H1 (cell line): ENCODE measurements at regions not wholly inside any gene's neighbourhood (a gene's known extent, or its start where the extent isn't known, plus 50 kb on each side); places are given as distances from the start of the nearest gene placed in this dataset.

ENCODE experiments used
- CTCF ChIA-PET: fragments of 300-600 bp; sonication (Branson Sonifier 250); formaldehyde crosslinking; loops from one replicate; lab custom pipeline; 2021; ENCODE audit not compliant: partially characterized antibody; lab: Charles Lee
- POLR2A ChIA-PET: fragments of 300-600 bp; sonication (Branson Sonifier 250); formaldehyde crosslinking; loops from one replicate; lab custom pipeline; 2021; ENCODE audit warnings: inconsistent platforms; ENCODE audit not compliant: partially characterized antibody; lab: Charles Lee
- DNase-seq, 2 experiments: peaks; one replicate each; pipeline versions ENCODE4 v3.0.0 to v3.0.0-alpha.2; 2010 to 2022; ENCODE audit warnings: low spot score in 2 of 2, low read depth in 1 of 2, mixed read lengths in 1 of 2
- FAIRE-seq: peaks from 2 replicates; lab custom pipeline; 2011; peaks lifted over from hg19 to GRCh38; lab: Jason Lieb, UNC
- H2AFZ ChIP-seq: 2 replicates; pipeline ENCODE4 v1.8.1; 2012; ENCODE audit warnings: low read length, inconsistent platforms
- H2AK5ac ChIP-seq: 2 replicates; pipeline ENCODE4 v1.6.1; 2013; ENCODE audit warnings: low read depth, low read length
- H2BK120ac ChIP-seq: replicated peaks from 2 replicates; pipeline ENCODE3; 2013; ENCODE audit warnings: low read depth, low read length, inconsistent platforms
- H2BK12ac ChIP-seq: 2 replicates; pipeline ENCODE4 v1.6.1; 2013; ENCODE audit warnings: low read depth, low read length
- H2BK15ac ChIP-seq: 2 replicates; pipeline ENCODE4 v1.6.1; 2013; ENCODE audit warnings: low read length
- H2BK20ac ChIP-seq: 2 replicates; pipeline ENCODE4 v1.6.1; 2013; ENCODE audit warnings: low read length
- H2BK5ac ChIP-seq: 2 replicates; pipeline ENCODE4 v1.6.1; 2013; ENCODE audit warnings: low read depth, low read length
- H3K14ac ChIP-seq: 2 replicates; pipeline ENCODE4 v1.6.1; 2013; ENCODE audit warnings: inconsistent platforms; ENCODE audit not compliant: insufficient read length
- H3K18ac ChIP-seq: 2 replicates; pipeline ENCODE4 v1.6.1; 2013; ENCODE audit warnings: low read length; ENCODE audit errors: extremely low read depth
- H3K23ac ChIP-seq: 2 replicates; pipeline ENCODE4 v1.6.1; 2013; ENCODE audit warnings: inconsistent platforms; ENCODE audit not compliant: insufficient read length
- H3K23me2 ChIP-seq: 2 replicates; pipeline ENCODE4 v1.6.1; 2013; ENCODE audit warnings: low read depth, low read length
- H3K27ac ChIP-seq: 2 replicates; pipeline ENCODE4 v1.6.1; 2011; ENCODE audit warnings: low read depth, low read length, inconsistent platforms
- H3K27me3 ChIP-seq, 4 experiments: replicated peaks in 1 of 4; 1 replicate in 1 of 4; 2 replicates in 3 of 4; pipeline versions ENCODE4 v1.6.1 to v1.8.1; 2011 to 2013; ENCODE audit warnings: low read length in 3 of 4, mild to moderate bottlenecking in 3 of 4, inconsistent platforms in 2 of 4, mixed read lengths in 2 of 4, moderate library complexity in 1 of 4; ENCODE audit not compliant: control insufficient read depth in 3 of 4, insufficient read depth in 3 of 4; ENCODE audit errors: extremely low read depth in 1 of 4
- H3K36me3 ChIP-seq, 4 experiments: 2 replicates each; pipeline versions ENCODE4 v1.6.1 to v1.8.1; 2011 to 2013; ENCODE audit warnings: mild to moderate bottlenecking in 4 of 4, low read length in 3 of 4, moderate library complexity in 2 of 4, control low read depth in 1 of 4, inconsistent platforms in 1 of 4; ENCODE audit not compliant: insufficient read depth in 4 of 4, control insufficient read depth in 2 of 4
- H3K4ac ChIP-seq: replicated peaks from 2 replicates; pipeline ENCODE3; 2013; ENCODE audit warnings: low read length, low read depth, mixed read lengths, inconsistent platforms; ENCODE audit not compliant: insufficient read length
- H3K4me1 ChIP-seq, 4 experiments: replicated peaks in 1 of 4; 1 replicate in 1 of 4; 2 replicates in 3 of 4; pipeline versions ENCODE4 v1.6.1 to v1.8.1; 2011 to 2013; ENCODE audit warnings: low read length in 3 of 4, inconsistent platforms in 2 of 4, mixed read lengths in 1 of 4; ENCODE audit not compliant: insufficient read depth in 4 of 4, control insufficient read depth in 3 of 4
- H3K4me2 ChIP-seq, 2 experiments: 2 replicates each; pipeline versions ENCODE4 v1.6.1 to v1.8.1; 2011 to 2013; ENCODE audit warnings: low read depth in 2 of 2, low read length in 2 of 2, control low read depth in 1 of 2, inconsistent platforms in 1 of 2, mild to moderate bottlenecking in 1 of 2; ENCODE audit not compliant: insufficient read depth in 1 of 2
- H3K4me3 ChIP-seq, 4 experiments: fragments of 200-600, 300-600 bp in 1 of 4; sonication (generic), shearing (Covaris generic), sonication (Bioruptor Twin) in 1 of 4; 2 replicates each; pipeline versions ENCODE4 v1.5.1 to v1.8.1; 2011 to 2016; ENCODE audit warnings: low read length in 4 of 4, low read depth in 3 of 4, control low read depth in 2 of 4, inconsistent platforms in 2 of 4, mild to moderate bottlenecking in 2 of 4, mixed read lengths in 1 of 4, moderate library complexity in 1 of 4; ENCODE audit not compliant: insufficient read depth in 2 of 4; ENCODE audit errors: extremely low read depth in 1 of 4
- H3K56ac ChIP-seq: replicated peaks from 2 replicates; pipeline ENCODE3; 2013; ENCODE audit warnings: low read depth, mild to moderate bottlenecking, mixed read lengths, low read length, inconsistent platforms; ENCODE audit not compliant: insufficient read length
- H3K79me1 ChIP-seq: 2 replicates; pipeline ENCODE4 v1.6.1; 2013; ENCODE audit warnings: low read depth, low read length, control low read depth
- H3K79me2 ChIP-seq, 2 experiments: 2 replicates each; pipeline versions ENCODE4 v1.6.1 to v1.8.1; 2012 to 2013; ENCODE audit warnings: low read length in 2 of 2, mild to moderate bottlenecking in 2 of 2, inconsistent platforms in 1 of 2; ENCODE audit not compliant: insufficient read depth in 2 of 2, control insufficient read depth in 1 of 2
- H3K9ac ChIP-seq, 4 experiments: replicated peaks in 1 of 4; 1 replicate in 1 of 4; 2 replicates in 3 of 4; pipeline versions ENCODE4 v1.6.1 to v1.8.1; 2011 to 2013; ENCODE audit warnings: low read depth in 3 of 4, low read length in 3 of 4, control low read depth in 2 of 4, mild to moderate bottlenecking in 2 of 4, moderate library complexity in 2 of 4, inconsistent platforms in 1 of 4; ENCODE audit errors: extremely low read depth in 1 of 4
- H3K9me3 ChIP-seq, 2 experiments: 2 replicates each; pipeline versions ENCODE4 v1.6.1 to v1.8.1; 2012 to 2013; ENCODE audit warnings: mild to moderate bottlenecking in 2 of 2, moderate library complexity in 2 of 2, control low read depth in 1 of 2, inconsistent platforms in 1 of 2, low read depth in 1 of 2, low read length in 1 of 2, mixed read lengths in 1 of 2; ENCODE audit not compliant: insufficient read depth in 2 of 2
- H4K20me1 ChIP-seq, 2 experiments: replicated peaks in 1 of 2; 2 replicates each; pipeline versions ENCODE3 to v1.8.1; 2011 to 2013; ENCODE audit warnings: inconsistent platforms in 2 of 2, low read length in 2 of 2, mild to moderate bottlenecking in 1 of 2; ENCODE audit not compliant: insufficient read depth in 2 of 2, control insufficient read depth in 1 of 2
- H4K5ac ChIP-seq: 2 replicates; pipeline ENCODE4 v1.6.1; 2013; ENCODE audit warnings: low read length, low read depth, mixed read lengths, inconsistent platforms; ENCODE audit not compliant: insufficient read length
- H4K8ac ChIP-seq: 2 replicates; pipeline ENCODE4 v1.8.0; 2013; ENCODE audit warnings: mild to moderate bottlenecking, moderate library complexity, low read length, inconsistent platforms; ENCODE audit not compliant: insufficient read depth; ENCODE audit errors: extremely low read depth
- H4K91ac ChIP-seq: replicated peaks from 2 replicates; pipeline ENCODE3; 2013; ENCODE audit warnings: low read length, mixed read lengths, inconsistent platforms; ENCODE audit not compliant: insufficient read length
- WGBS, 2 experiments: shearing (Covaris generic) in 1 of 2; methylation state at CpG; one replicate each; pipeline versions ENCODE4 v1.1.6 to v1.1.7; 2013 to 2015; ENCODE audit warnings: low lambda C conversion rate in 2 of 2, mixed read lengths in 2 of 2, inconsistent platforms in 1 of 2, low coverage in 1 of 2, missing lambda C conversion rate in 1 of 2; ENCODE audit not compliant: insufficient replicate concordance in 2 of 2, insufficient coverage in 1 of 2, insufficient read length in 1 of 2; ENCODE audit errors: extremely low coverage in 1 of 2, missing lambda C conversion rate in 1 of 2; 5-methylcytosine and 5-hydroxymethylcytosine counted together

GRCh38 chr1:208803011-208803811 lies 559.0 kb upstream of the PLXNA2 start:
- H2AFZ ChIP-seq, result peak overlapping the region; percentile 99
- WGBS, 2 experiments, result 79% methylated on average over 9 of the region's 9 CpGs; no CpG with 5 or more reads in 1 of the 2 experiments
- no peaks in the 10 kb centered on the region for H4K20me1 ChIP-seq
- DNase-seq, result no peak
- H3K9ac ChIP-seq, result no peak overlapping the region
- no peak overlapping the region for H3K14ac ChIP-seq
- no peaks in the 10 kb centered on the region for H3K36me3 ChIP-seq
- no peaks in the 10 kb centered on the region for H3K23me2 ChIP-seq
- H2BK12ac ChIP-seq, result no peak overlapping the region; the same call in 1 of the 2 replicates
- no peaks in the 10 kb centered on the region for H3K79me2 ChIP-seq
- no peak overlapping the region for H4K5ac ChIP-seq
- peaks cover 2 to 6% (median 5%) of the 10 kb centered on the region in 4 experiments; a peak in 4 of 7 replicates for H3K4me1 ChIP-seq
- no peak overlapping the region for H3K4me3 ChIP-seq
- H2BK120ac ChIP-seq, result no peak overlapping the region
- no peak overlapping the region for H3K23ac ChIP-seq
- H2AK5ac ChIP-seq, result no peak overlapping the region
- no peaks in the 10 kb centered on the region for H3K9me3 ChIP-seq
- H3K56ac ChIP-seq, result no peak overlapping the region
- H3K27me3 ChIP-seq, result no peaks in the 10 kb centered on the region
- H4K8ac ChIP-seq, result no peak overlapping the region
- H4K91ac ChIP-seq, result no peak overlapping the region
- H3K4me2 ChIP-seq, result no peak overlapping the region
- H3K18ac ChIP-seq, result 0 out of 2 replicates have a peak overlapping the region, but pooled peaks have one; percentile 11
- no peaks in the 10 kb centered on the region for H3K79me1 ChIP-seq
- no peak for FAIRE-seq
- no peak overlapping the region for H2BK15ac ChIP-seq
- ChIA-PET POLR2A (no interaction called here), CTCF (no interaction called here)
- no peak overlapping the region for H3K27ac ChIP-seq
- H3K4ac ChIP-seq, result no peak overlapping the region
- peak overlapping the region; percentile 81; the same call in 1 of the 2 replicates for H2BK20ac ChIP-seq
- no peak overlapping the region; the same call in 1 of the 2 replicates for H2BK5ac ChIP-seq
